Bronchial epithelial cell (primary cell): ENCODE measurements at regions not wholly inside any gene's neighbourhood (a gene's known extent, or its start where the extent isn't known, plus 50 kb on each side); places are given as distances from the start of the nearest gene placed in this dataset.

Experiments
- DNase-seq: peaks from one replicate; pipeline ENCODE4 v3.0.0-alpha.2; 2010; ENCODE audit warnings: low read depth
- FAIRE-seq: peaks from 2 replicates; lab custom pipeline; 2011; peaks lifted over from hg19 to GRCh38; lab: Jason Lieb, UNC
- H3K27me3 ChIP-seq: 2 replicates; pipeline ENCODE4 v1.5.1; 2011; ENCODE audit warnings: low read length; ENCODE audit not compliant: control insufficient read depth, insufficient read depth
- H3K36me3 ChIP-seq: 2 replicates; pipeline ENCODE4 v1.5.1; 2011; ENCODE audit warnings: low read length; ENCODE audit not compliant: control insufficient read depth, insufficient read depth
- H3K4me3 ChIP-seq: 2 replicates; pipeline ENCODE4 v1.5.1; 2011; ENCODE audit warnings: mild to moderate bottlenecking, low read depth, low read length, control low read depth
- TF ChIP-seq, protein P1 (sequence below): IDR thresholded peaks from 2 replicates; pipeline ENCODE4 v1.5.1; 2011; ENCODE audit warnings: mild to moderate bottlenecking, moderate library complexity, low read length, control low read depth, inconsistent platforms; ENCODE audit not compliant: insufficient read depth, severe bottlenecking

DNA sequence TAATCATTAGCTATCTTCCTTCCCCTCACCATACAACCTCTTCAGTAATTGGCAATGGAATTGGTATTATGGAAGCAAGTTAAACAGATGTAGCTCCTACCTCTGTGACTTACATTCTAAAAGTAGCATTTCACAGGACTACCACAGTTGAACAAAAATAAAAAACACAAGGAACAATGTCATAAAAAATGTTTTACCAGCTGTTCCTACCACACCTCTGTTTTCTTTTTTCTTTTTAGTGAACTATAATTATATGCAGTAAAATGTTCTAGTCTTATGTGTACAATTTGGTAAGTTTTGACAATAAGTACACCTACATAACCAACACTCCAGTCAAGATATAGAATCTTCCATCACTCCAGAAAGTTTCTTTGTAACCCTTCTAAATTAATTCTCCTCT lies 54.1 kb upstream of the GEMIN8 start:
- Histone ChIP-seq H3K4me3 (no peak overlapping the region), H3K36me3 (no peaks in the 10 kb centered on the region), H3K27me3 (no peaks in the 10 kb centered on the region)
- FAIRE-seq, result no peak
- TF ChIP-seq, protein P1, sequence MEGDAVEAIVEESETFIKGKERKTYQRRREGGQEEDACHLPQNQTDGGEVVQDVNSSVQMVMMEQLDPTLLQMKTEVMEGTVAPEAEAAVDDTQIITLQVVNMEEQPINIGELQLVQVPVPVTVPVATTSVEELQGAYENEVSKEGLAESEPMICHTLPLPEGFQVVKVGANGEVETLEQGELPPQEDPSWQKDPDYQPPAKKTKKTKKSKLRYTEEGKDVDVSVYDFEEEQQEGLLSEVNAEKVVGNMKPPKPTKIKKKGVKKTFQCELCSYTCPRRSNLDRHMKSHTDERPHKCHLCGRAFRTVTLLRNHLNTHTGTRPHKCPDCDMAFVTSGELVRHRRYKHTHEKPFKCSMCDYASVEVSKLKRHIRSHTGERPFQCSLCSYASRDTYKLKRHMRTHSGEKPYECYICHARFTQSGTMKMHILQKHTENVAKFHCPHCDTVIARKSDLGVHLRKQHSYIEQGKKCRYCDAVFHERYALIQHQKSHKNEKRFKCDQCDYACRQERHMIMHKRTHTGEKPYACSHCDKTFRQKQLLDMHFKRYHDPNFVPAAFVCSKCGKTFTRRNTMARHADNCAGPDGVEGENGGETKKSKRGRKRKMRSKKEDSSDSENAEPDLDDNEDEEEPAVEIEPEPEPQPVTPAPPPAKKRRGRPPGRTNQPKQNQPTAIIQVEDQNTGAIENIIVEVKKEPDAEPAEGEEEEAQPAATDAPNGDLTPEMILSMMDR, result no peak
- no peak for DNase-seq

DNA sequence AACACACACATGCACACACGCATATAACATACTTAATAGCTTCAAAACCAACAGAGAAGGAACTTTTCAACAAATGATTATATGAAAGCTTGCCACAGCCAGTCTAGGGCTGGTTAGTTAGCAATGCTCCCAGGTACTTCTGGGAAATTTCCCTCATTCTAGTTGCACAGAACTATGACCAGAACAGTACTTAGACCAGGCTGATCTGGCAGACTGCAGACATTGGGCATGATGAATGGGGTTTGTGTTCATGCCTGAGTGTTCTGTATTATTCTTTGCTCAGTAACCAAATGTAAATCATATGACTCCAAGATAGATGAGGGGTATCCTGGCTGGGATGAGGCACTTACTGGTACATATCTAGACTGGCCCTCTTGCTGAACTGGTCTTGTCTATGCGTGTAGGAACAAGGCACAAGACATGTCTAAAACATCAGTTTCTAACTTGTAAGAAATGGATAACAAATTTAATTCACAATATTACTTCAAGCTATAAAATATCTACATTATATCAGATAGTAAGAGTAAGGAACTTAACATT lies 50.3 kb upstream of the GEMIN8 start:
- peak; percentile 62 for DNase-seq
- no peak for FAIRE-seq
- Histone ChIP-seq H3K27me3 (no peaks in the 10 kb centered on the region), H3K36me3 (no peaks in the 10 kb centered on the region), H3K4me3 (no peak overlapping the region)
- TF ChIP-seq, protein P1, result no peak
